ENCODE measurements at regions not wholly inside any gene's neighbourhood (a gene's known extent, or its start where the extent isn't known, plus 50 kb on each side); places are given as distances from the start of the nearest gene placed in this dataset.

- Histone ChIP-seq H3K36me3 (no peaks in the 10 kb centered on the region), H3K27ac (no peak overlapping the region), H3K4me1 (no peaks in the 10 kb centered on the region), H3K4me3 (no peak overlapping the region), H3K27me3 (no peaks in the 10 kb centered on the region), H3K9me3 (no peaks in the 10 kb centered on the region)
- intact Hi-C loops (cut with DNase I; ENCODE audit: low total_unique reads) (no loop called here), in situ Hi-C loops (cut with MboI; ENCODE audit: low pct_ligation_motif_present in 1 of 4, low pct_unique_long_range_greater_than_20kb in 1 of 4, low sequenced_read_pairs in 3 of 4) (no loop called here)
- no peak for DNase-seq
- no peak for TF ChIP-seq POLR2AphosphoS5 (IDR thresholded peaks at IDR 0.05)
- no peak for TF ChIP-seq CTCF (IDR thresholded peaks at IDR 0.05)
- no peak for TF ChIP-seq EP300 (IDR thresholded peaks at IDR 0.05; ENCODE audit: low read depth)
- no peak for TF ChIP-seq POLR2A (IDR thresholded peaks at IDR 0.05)
Observed at GRCh38 chr7:41448104-41448503, 254.8 kb downstream of the INHBA start.

GRCh38 chr7:41447450-41448042 lies 255.3 kb downstream of the INHBA start:
- H3K27ac ChIP-seq: no peak overlapping the region
- in situ Hi-C loops (cut with MboI; ENCODE audit: low pct_ligation_motif_present in 1 of 4, low pct_unique_long_range_greater_than_20kb in 1 of 4, low sequenced_read_pairs in 3 of 4): no loop called here
- TF ChIP-seq CTCF (IDR thresholded peaks at IDR 0.05) (no peak), POLR2AphosphoS5 (IDR thresholded peaks at IDR 0.05) (no peak)
- 88 to 91% methylated on average over 1 to 9 of the region's 9 CpGs for WGBS, 2 donors (ENCODE audit: low coverage in 1 of 2)
- H3K27me3 ChIP-seq: no peaks in the 10 kb centered on the region
- H3K9me3 ChIP-seq: no peaks in the 10 kb centered on the region
- no peaks in the 10 kb centered on the region for H3K36me3 ChIP-seq
- intact Hi-C loops (cut with DNase I; ENCODE audit: low total_unique reads): no loop called here
- no peak overlapping the region for H3K4me3 ChIP-seq
- DNase-seq: no peak
- no peaks in the 10 kb centered on the region for H3K4me1 ChIP-seq

- TF ChIP-seq POLR2A (IDR thresholded peaks at IDR 0.05): no peak
- no peak for TF ChIP-seq EP300 (IDR thresholded peaks at IDR 0.05; ENCODE audit: low read depth)
- TF ChIP-seq POLR2AphosphoS5 (IDR thresholded peaks at IDR 0.05): no peak
- no peak for TF ChIP-seq CTCF (IDR thresholded peaks at IDR 0.05)
- 70 to 78% methylated on average over 5 to 7 of the region's 7 CpGs for WGBS, 2 donors (ENCODE audit: low coverage in 1 of 2)
- Histone ChIP-seq H3K4me3 (no peak overlapping the region), H3K36me3 (no peaks in the 10 kb centered on the region), H3K27me3 (no peaks in the 10 kb centered on the region), H3K9me3 (no peaks in the 10 kb centered on the region), H3K27ac (no peak overlapping the region), H3K4me1 (no peaks in the 10 kb centered on the region)
- in situ Hi-C loops (cut with MboI; ENCODE audit: low pct_ligation_motif_present in 1 of 4, low pct_unique_long_range_greater_than_20kb in 1 of 4, low sequenced_read_pairs in 3 of 4) (no loop called here), intact Hi-C loops (cut with DNase I; ENCODE audit: low total_unique reads) (no loop called here)
- DNase-seq: no peak
Observed at GRCh38 chr7:41446606-41447449, 256.1 kb downstream of the INHBA start.

- H3K4me3 ChIP-seq: no peak overlapping the region
- 81 to 94% methylated on average over 2 to 3 of the region's 3 CpGs for WGBS, 2 donors (ENCODE audit: low coverage in 1 of 2)
- H3K4me1 ChIP-seq: no peaks in the 10 kb centered on the region
- H3K9me3 ChIP-seq: no peaks in the 10 kb centered on the region
- intact Hi-C loops (cut with DNase I; ENCODE audit: low total_unique reads) (no loop called here), in situ Hi-C loops (cut with MboI; ENCODE audit: low pct_ligation_motif_present in 1 of 4, low pct_unique_long_range_greater_than_20kb in 1 of 4, low sequenced_read_pairs in 3 of 4) (no loop called here)
- DNase-seq: no peak
- no peaks in the 10 kb centered on the region for H3K36me3 ChIP-seq
- H3K27ac ChIP-seq: no peak overlapping the region
- H3K27me3 ChIP-seq: no peaks in the 10 kb centered on the region
- TF ChIP-seq CTCF (IDR thresholded peaks at IDR 0.05): no peak
- no peak for TF ChIP-seq EP300 (IDR thresholded peaks at IDR 0.05; ENCODE audit: low read depth)
- no peak for TF ChIP-seq POLR2AphosphoS5 (IDR thresholded peaks at IDR 0.05)
- TF ChIP-seq POLR2A (IDR thresholded peaks at IDR 0.05): no peak
Observed at GRCh38 chr7:41445946-41446345, 256.9 kb downstream of the INHBA start.
